ENCODE measurements at regions not wholly inside any gene's neighbourhood (a gene's known extent, or its start where the extent isn't known, plus 50 kb on each side); places are given as distances from the start of the nearest gene placed in this dataset.
"Not testable (repeated sequence)": the region's sequence is repeated elsewhere in the genome, so short reads cannot be mapped to it uniquely, and the experiment has no call there.

GRCh38 chr10:3568392-3568791 lies 216.6 kb downstream of the KLF6 start:
- Mint-ChIP-seq H3K36me3 (ENCODE audit: insufficient read depth) (no peaks in the 10 kb centered on the region), H3K4me1 (ENCODE audit: low read depth) (no peaks in the 10 kb centered on the region), H3K27ac (no peak overlapping the region), H3K4me3 (ENCODE audit: low read depth) (no peak overlapping the region), H3K9me3 (ENCODE audit: low read depth) (no peaks in the 10 kb centered on the region), H3K27me3 (peaks cover 11% of the 10 kb centered on the region)
- no peak for TF ChIP-seq CTCF (IDR thresholded peaks at IDR 0.05; ENCODE audit: unreplicated experiment)
- no peak for DNase-seq (ENCODE audit: low spot score, unreplicated experiment)

GRCh38 chr10:3567291-3567963 lies 217.6 kb downstream of the KLF6 start:
- Mint-ChIP-seq H3K4me1 (ENCODE audit: low read depth) (no peaks in the 10 kb centered on the region), H3K9me3 (ENCODE audit: low read depth) (no peaks in the 10 kb centered on the region), H3K4me3 (ENCODE audit: low read depth) (no peak overlapping the region), H3K36me3 (ENCODE audit: insufficient read depth) (no peaks in the 10 kb centered on the region), H3K27me3 (peaks cover 11% of the 10 kb centered on the region), H3K27ac (no peak overlapping the region)
- no peak for DNase-seq (ENCODE audit: low spot score, unreplicated experiment)
- no peak for TF ChIP-seq CTCF (IDR thresholded peaks at IDR 0.05; ENCODE audit: unreplicated experiment)

- Mint-ChIP-seq H3K4me3 (ENCODE audit: low read depth) (no peak overlapping the region), H3K4me1 (ENCODE audit: low read depth) (no peaks in the 10 kb centered on the region), H3K36me3 (ENCODE audit: insufficient read depth) (no peaks in the 10 kb centered on the region), H3K27me3 (peaks cover 5% of the 10 kb centered on the region), H3K27ac (no peak overlapping the region), H3K9me3 (ENCODE audit: low read depth) (no peaks in the 10 kb centered on the region)
- no peak for TF ChIP-seq CTCF (IDR thresholded peaks at IDR 0.05; ENCODE audit: unreplicated experiment)
- no peak for DNase-seq (ENCODE audit: low spot score, unreplicated experiment)
Observed at GRCh38 chr10:3566627-3567026, 218.4 kb downstream of the KLF6 start.

GRCh38 chr10:3564346-3565002 lies 220.5 kb downstream of the KLF6 start:
- no peaks in the 10 kb centered on the region for H3K27me3 Mint-ChIP-seq
- DNase-seq (ENCODE audit: low spot score, unreplicated experiment) = no peak
- no peak overlapping the region for H3K4me3 Mint-ChIP-seq (ENCODE audit: low read depth)
- no peaks in the 10 kb centered on the region for H3K9me3 Mint-ChIP-seq (ENCODE audit: low read depth)
- no peaks in the 10 kb centered on the region for H3K4me1 Mint-ChIP-seq (ENCODE audit: low read depth)
- H3K27ac Mint-ChIP-seq = no peak overlapping the region
- H3K36me3 Mint-ChIP-seq (ENCODE audit: insufficient read depth) = no peaks in the 10 kb centered on the region
- TF ChIP-seq CTCF (IDR thresholded peaks at IDR 0.05; ENCODE audit: unreplicated experiment) = no peak

GRCh38 chr10:3563298-3563697 lies 221.7 kb downstream of the KLF6 start:
- no peak for DNase-seq (ENCODE audit: low spot score, unreplicated experiment)
- TF ChIP-seq CTCF (IDR thresholded peaks at IDR 0.05; ENCODE audit: unreplicated experiment) = no peak
- H3K27me3 Mint-ChIP-seq = no peaks in the 10 kb centered on the region
- H3K9me3 Mint-ChIP-seq (ENCODE audit: low read depth) = no peaks in the 10 kb centered on the region
- H3K27ac Mint-ChIP-seq = no peak overlapping the region
- H3K36me3 Mint-ChIP-seq (ENCODE audit: insufficient read depth) = no peaks in the 10 kb centered on the region
- no peak overlapping the region for H3K4me3 Mint-ChIP-seq (ENCODE audit: low read depth)
- H3K4me1 Mint-ChIP-seq (ENCODE audit: low read depth) = no peaks in the 10 kb centered on the region

- H3K4me1 Mint-ChIP-seq (ENCODE audit: low read depth); H3K4me3 Mint-ChIP-seq (ENCODE audit: low read depth); H3K27me3 Mint-ChIP-seq; H3K36me3 Mint-ChIP-seq (ENCODE audit: insufficient read depth); H3K9me3 Mint-ChIP-seq (ENCODE audit: low read depth); DNase-seq (ENCODE audit: low spot score, unreplicated experiment); H3K27ac Mint-ChIP-seq: not testable (repeated sequence)
Observed at GRCh38 chr10:3560628-3561027, 224.4 kb downstream of the KLF6 start.
